K562 (cell line): ENCODE measurements at regions not wholly inside any gene's neighbourhood (a gene's known extent, or its start where the extent isn't known, plus 50 kb on each side); places are given as distances from the start of the nearest gene placed in this dataset.

Experiments
- MEIS2 ChIP-seq: fragments of 450-650 bp; IDR thresholded peaks from 2 replicates; pipeline ENCODE4 v1.6.1; 2014; ENCODE audit warnings: mild to moderate bottlenecking; ENCODE audit not compliant: partially characterized antibody
- MYNN ChIP-seq, 2 experiments: sonication (generic); formaldehyde crosslinking in 1 of 2; IDR thresholded peaks; 2 replicates each; pipeline versions ENCODE4 v1.5.0 to v1.6.1; 2016 to 2020; ENCODE audit warnings: antibody characterized with exemption in 1 of 2, missing genetic modification reagents in 1 of 2
- ZNF274 ChIP-seq: IDR thresholded peaks from 2 replicates; pipeline ENCODE4 v1.6.1; 2011; ENCODE audit warnings: low read depth, mild to moderate bottlenecking, low read length, moderate library complexity, borderline replicate concordance
- ZNF766 ChIP-seq: fragments of 200-800 bp; sonication (Bioruptor generic); conservative IDR thresholded peaks from 2 replicates; pipeline ENCODE4 v1.6.1; 2016; ENCODE audit warnings: missing genetic modification characterization, missing compliant biosample characterization
- TF ChIP-seq, protein P1 (sequence below), 3 experiments: IDR thresholded peaks in 2 of 3; conservative IDR thresholded peaks in 1 of 3; 2 replicates each; pipeline ENCODE4 v1.5.1; 2011 to 2012; ENCODE audit warnings: low read length in 3 of 3, mild to moderate bottlenecking in 3 of 3, control low read depth in 2 of 3, improper control_type of control experiment in 1 of 3, inconsistent platforms in 1 of 3, low read depth in 1 of 3, mixed read lengths in 1 of 3, moderate library complexity in 1 of 3; ENCODE audit not compliant: insufficient read depth in 2 of 3
- TF ChIP-seq, protein P2 (sequence below): sonication (generic); formaldehyde crosslinking; IDR thresholded peaks from 2 replicates; pipeline ENCODE4 v1.8.0; 2022; ENCODE audit warnings: mild to moderate bottlenecking, low read depth, missing genetic modification reagents

DNA sequence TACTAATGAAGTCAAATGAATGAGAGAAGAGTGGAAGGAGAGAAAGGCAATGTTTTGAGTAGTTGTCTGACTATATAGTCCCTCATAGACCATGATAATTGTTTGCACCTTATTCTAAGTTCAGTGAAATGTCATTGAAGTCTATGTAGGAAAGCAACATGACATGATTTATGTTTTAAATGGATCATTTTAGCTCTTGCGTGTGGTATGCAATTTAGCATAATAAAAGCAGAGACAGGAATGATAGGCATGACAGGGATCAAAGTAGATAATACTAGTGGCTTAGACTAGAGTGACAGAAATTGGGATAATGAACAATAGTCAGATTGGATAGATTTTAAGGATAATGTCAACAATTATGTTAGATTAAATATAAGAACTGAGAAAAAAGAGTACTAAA lies 132.5 kb downstream of the PYDC2 start:
- TF ChIP-seq MYNN (IDR thresholded peaks at IDR 0.05), result no peak
- TF ChIP-seq MYNN (CRISPR knock-in tag; IDR thresholded peaks at IDR 0.05), result no peak
- TF ChIP-seq, protein P1, sequence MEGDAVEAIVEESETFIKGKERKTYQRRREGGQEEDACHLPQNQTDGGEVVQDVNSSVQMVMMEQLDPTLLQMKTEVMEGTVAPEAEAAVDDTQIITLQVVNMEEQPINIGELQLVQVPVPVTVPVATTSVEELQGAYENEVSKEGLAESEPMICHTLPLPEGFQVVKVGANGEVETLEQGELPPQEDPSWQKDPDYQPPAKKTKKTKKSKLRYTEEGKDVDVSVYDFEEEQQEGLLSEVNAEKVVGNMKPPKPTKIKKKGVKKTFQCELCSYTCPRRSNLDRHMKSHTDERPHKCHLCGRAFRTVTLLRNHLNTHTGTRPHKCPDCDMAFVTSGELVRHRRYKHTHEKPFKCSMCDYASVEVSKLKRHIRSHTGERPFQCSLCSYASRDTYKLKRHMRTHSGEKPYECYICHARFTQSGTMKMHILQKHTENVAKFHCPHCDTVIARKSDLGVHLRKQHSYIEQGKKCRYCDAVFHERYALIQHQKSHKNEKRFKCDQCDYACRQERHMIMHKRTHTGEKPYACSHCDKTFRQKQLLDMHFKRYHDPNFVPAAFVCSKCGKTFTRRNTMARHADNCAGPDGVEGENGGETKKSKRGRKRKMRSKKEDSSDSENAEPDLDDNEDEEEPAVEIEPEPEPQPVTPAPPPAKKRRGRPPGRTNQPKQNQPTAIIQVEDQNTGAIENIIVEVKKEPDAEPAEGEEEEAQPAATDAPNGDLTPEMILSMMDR (IDR thresholded peaks at IDR 0.05 in 2 of 3, conservative IDR thresholded peaks at IDR 0.05 in 1 of 3; ENCODE audit: insufficient read depth in 2 of 3, low read depth in 1 of 3, low read length in 3 of 3), result no peak
- TF ChIP-seq, protein P2, sequence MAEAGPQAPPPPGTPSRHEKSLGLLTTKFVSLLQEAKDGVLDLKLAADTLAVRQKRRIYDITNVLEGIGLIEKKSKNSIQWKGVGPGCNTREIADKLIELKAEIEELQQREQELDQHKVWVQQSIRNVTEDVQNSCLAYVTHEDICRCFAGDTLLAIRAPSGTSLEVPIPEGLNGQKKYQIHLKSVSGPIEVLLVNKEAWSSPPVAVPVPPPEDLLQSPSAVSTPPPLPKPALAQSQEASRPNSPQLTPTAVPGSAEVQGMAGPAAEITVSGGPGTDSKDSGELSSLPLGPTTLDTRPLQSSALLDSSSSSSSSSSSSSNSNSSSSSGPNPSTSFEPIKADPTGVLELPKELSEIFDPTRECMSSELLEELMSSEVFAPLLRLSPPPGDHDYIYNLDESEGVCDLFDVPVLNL, result no peak
- no peak for TF ChIP-seq MEIS2
- no peak for TF ChIP-seq ZNF274
- TF ChIP-seq ZNF766 (CRISPR knock-in tag), result no peak
